Medulla oblongata (tissue), 1 donor: ENCODE measurements at regions not wholly inside any gene's neighbourhood (a gene's known extent, or its start where the extent isn't known, plus 50 kb on each side); places are given as distances from the start of the nearest gene placed in this dataset.

Experiments used
- DNase-seq: peaks from one replicate; pipeline ENCODE4 v3.0.0-alpha.2; 2015; ENCODE audit errors: extremely low spot score

DNA sequence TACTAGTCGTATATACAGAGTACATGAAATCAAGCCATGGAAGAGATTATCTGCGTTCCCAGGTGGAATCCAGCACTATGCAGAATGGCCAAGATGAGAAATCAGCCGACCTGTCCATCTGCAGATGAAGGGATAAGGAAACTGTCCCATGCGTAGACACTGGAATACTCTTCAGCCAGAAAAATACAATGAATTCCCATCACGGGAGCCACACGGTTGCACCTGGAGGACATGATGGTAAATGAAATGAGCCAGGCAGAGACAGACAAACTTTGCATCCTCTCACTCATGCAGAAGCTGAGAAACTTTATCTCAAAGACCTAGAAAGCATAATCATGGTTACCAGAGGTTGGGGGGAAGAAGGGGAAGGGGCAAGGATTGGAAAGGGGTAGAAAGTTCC is 111.9 kb upstream of the TOP3B start:
- no peak for DNase-seq

GRCh38 chr22:22093743-22094142 is 111.2 kb upstream of the TOP3B start:
- no peak for DNase-seq

GRCh38 chr22:22092974-22093373 is 110.4 kb upstream of the TOP3B start:
- DNase-seq, result no peak

- no peak for DNase-seq
Observed at GRCh38 chr22:22092101-22092500, 109.5 kb upstream of the TOP3B start.

GRCh38 chr22:22091400-22091878 is 108.9 kb upstream of the TOP3B start:
- no peak for DNase-seq

- no peak for DNase-seq
Observed at GRCh38 chr22:22090650-22091399, 108.2 kb upstream of the TOP3B start.

DNA sequence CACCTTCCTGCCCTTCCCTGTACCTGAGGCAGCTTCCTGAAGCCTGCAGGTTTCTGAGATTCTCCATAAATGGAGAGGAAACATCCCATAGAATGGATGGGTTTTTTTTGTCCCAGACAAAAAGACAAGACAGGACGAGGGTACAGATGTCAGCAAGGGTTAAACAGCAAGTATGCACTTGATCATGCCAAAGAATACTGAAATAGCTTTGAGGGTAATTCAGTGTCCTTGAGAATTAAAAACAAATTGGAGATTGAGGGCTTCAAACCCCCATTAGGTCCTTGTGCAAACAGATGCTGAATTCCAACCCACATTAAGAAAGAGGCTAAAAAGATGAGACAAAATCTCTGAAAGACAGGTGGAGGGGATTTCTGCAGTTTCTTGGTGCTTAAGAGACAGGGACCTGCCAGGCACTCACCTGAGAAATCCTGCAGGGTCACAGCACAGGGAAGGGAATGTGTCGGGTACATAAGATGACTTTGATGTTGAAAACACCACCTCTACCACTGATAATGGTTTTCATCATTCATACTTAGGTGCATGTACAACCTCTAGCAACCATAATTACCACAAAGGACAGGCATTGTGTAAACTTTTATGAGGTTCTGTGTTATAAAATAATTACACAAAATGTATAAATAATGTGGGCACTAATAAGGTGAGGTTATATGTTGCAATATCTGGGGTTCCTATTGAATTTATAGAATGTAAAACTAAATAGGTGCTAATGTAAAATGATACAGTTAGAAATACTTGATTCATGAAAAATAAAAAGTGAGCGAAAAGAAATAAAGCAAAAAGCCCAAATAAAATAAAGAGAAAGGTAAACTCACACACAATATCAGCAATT is 107.1 kb upstream of the TOP3B start:
- DNase-seq, result no peak

GRCh38 chr22:22088658-22089458 is 106.3 kb upstream of the TOP3B start:
- DNase-seq, result no peak

- DNase-seq, result no peak
Observed at GRCh38 chr22:22087854-22088657, 105.5 kb upstream of the TOP3B start.

- no peak for DNase-seq
Observed at GRCh38 chr22:22086501-22087158, 104.0 kb upstream of the TOP3B start.

DNA sequence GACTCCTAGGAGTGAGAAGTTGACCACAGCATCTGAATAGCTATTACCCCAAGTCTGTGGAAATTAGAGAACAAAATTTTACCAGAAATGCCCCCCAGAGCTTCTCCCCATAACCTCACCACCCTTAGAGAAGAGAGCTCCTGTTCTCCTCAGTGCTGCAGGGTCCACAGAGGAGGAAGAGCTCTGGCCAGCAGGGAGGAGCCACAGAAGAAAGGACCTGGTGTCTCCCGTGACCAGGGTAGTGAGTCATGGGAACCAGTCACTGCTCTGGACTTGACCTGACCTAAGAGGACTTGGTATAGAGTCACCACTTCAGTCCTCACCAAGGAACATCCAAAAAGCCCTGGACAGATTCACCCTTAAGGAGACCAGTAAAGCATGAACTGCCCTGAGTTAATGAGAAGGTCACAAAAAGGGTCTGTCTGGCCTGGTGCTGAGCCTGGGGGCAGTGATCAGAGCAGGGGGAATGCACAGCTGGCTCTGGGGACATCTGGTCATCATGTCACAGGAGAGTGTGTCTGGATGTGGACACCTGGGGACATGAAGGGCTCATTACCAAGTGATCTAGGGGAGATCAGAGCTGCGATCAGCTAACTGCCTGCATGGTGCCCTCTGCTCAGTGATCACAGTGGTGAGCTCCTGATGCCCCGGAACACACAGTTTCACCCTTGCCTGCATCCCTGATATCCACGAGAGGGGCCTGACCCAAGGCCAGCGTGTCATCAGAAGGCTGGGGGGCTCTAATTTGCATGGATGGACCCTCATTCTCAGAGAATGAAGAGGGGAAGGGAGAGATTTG is 103.3 kb upstream of the TOP3B start:
- no peak for DNase-seq

GRCh38 chr22:22084089-22084711 is 101.6 kb upstream of the TOP3B start:
- no peak for DNase-seq

DNA sequence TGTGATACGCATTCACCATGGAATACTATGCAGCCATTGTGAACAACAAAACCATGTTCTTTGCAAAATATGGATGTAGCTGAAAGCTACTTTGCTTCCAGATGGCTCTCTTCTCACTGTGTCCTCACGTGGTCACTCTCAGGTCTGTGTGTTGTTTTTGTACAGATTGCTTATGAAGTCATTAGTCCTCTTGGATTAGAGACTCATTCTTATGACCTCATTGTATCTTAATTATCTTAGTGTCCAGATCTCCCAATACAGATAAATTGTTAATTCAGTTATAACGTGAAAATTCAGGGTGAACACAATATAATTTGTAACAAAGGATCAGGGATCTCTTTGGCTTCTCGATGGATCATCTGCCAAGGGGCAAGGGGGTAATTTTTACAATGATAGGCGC is 100.4 kb upstream of the TOP3B start:
- DNase-seq, result no peak

- no peak for DNase-seq
Observed at GRCh38 chr22:22082229-22082835, 99.7 kb upstream of the TOP3B start.

DNA sequence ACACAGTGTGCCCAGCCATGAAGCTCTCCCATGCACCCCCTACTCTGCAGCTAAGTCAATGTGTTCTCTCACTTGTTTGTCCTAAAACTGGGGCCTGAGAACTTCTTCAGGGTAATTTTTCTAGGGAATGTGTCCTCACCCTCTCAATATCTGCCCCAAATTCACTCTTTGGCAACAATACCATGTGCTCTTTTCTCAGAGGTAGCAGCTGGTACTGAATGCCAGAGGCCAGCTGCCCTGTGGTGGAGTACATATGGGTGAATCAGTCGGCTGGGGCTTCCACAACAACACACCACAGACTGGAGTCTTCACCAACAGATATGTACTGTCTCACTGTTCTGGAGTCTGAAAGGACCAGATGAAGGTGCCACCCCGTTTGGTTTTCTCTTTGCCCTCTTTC is 97.7 kb upstream of the TOP3B start:
- no peak for DNase-seq

- DNase-seq, result no peak
Observed at GRCh38 chr22:22079404-22080148, 97.0 kb upstream of the TOP3B start.

DNA sequence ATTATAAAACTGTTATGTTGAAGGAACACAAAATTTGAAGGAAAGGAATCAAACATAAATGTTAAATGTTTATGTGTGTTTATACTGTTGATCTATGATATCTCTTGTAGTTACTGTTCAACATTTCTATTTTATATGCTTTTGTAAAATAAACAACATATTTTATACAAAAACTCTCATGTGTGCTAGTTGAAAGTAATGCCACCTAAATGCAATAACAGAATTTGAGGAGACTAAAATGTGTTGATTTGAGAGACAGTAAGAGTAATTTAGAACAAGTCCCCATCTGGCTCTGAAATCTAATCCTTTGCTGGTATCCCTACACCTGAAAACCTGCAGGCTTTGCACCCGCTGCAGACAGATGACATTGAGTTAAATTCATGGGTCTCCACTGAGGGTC is 95.7 kb upstream of the TOP3B start:
- DNase-seq, result no peak
